Fibroblast of pulmonary artery (primary cell): ENCODE measurements at regions not wholly inside any gene's neighbourhood (a gene's known extent, or its start where the extent isn't known, plus 50 kb on each side); places are given as distances from the start of the nearest gene placed in this dataset.
"Not testable (repeated sequence)": the region's sequence is repeated elsewhere in the genome, so short reads cannot be mapped to it uniquely, and the experiment has no call there.

Experiments used
- DNase-seq: peaks from one replicate; pipeline ENCODE4 v3.0.0-alpha.2; 2010; ENCODE audit warnings: low read depth
- H3K4me3 ChIP-seq: replicated peaks from 2 replicates; pipeline ENCODE4 v1.5.1; 2011; ENCODE audit warnings: low read depth, mild to moderate bottlenecking, control low read depth, low read length, moderate library complexity
- CTCF ChIP-seq: IDR thresholded peaks from 2 replicates; pipeline ENCODE4 v1.5.1; 2011; ENCODE audit warnings: mild to moderate bottlenecking, control low read depth, low read length, inconsistent platforms; ENCODE audit errors: missing control alignments

GRCh38 chr9:100725371-100725770, 147.5 kb downstream of the CAVIN4 start:
- no peak overlapping the region for H3K4me3 ChIP-seq
- TF ChIP-seq CTCF, result no peak
- DNase-seq, result peak; percentile 30

GRCh38 chr9:100729336-100729895, 151.5 kb downstream of the CAVIN4 start:
- no peak for TF ChIP-seq CTCF
- no peak overlapping the region for H3K4me3 ChIP-seq

GRCh38 chr9:100730086-100730485, 152.2 kb downstream of the CAVIN4 start:
- DNase-seq, result no peak
- TF ChIP-seq CTCF, result no peak
- H3K4me3 ChIP-seq, result no peak overlapping the region

More at GRCh38 chr9:100729336-100729895, 151.5 kb downstream of the CAVIN4 start:
- no peak for DNase-seq

GRCh38 chr9:100731038-100731556, 153.2 kb downstream of the CAVIN4 start:
- TF ChIP-seq CTCF, result no peak
- DNase-seq, result no peak
- no peak overlapping the region for H3K4me3 ChIP-seq

- H3K4me3 ChIP-seq, result no peak overlapping the region
- TF ChIP-seq CTCF, result no peak
- no peak for DNase-seq
Observed at GRCh38 chr9:100731557-100731956, 153.7 kb downstream of the CAVIN4 start.

- TF ChIP-seq CTCF, result no peak
- H3K4me3 ChIP-seq, result no peak overlapping the region
- DNase-seq, result no peak
Observed at GRCh38 chr9:100739208-100739607, 161.3 kb downstream of the CAVIN4 start.

GRCh38 chr9:100739666-100740065, 161.8 kb downstream of the CAVIN4 start:
- no peak overlapping the region for H3K4me3 ChIP-seq
- no peak for TF ChIP-seq CTCF
- no peak for DNase-seq

GRCh38 chr9:100748930-100749329, 171.1 kb downstream of the CAVIN4 start:
- H3K4me3 ChIP-seq, DNase-seq: not testable (repeated sequence)
